ENCODE measurements at regions not wholly inside any gene's neighbourhood (a gene's known extent, or its start where the extent isn't known, plus 50 kb on each side); places are given as distances from the start of the nearest gene placed in this dataset.
"Not testable (repeated sequence)": the region's sequence is repeated elsewhere in the genome, so short reads cannot be mapped to it uniquely, and the experiment has no call there.

- DNase-seq: no peak
These were observed 443.9 kb upstream of the ZNF804A start for GRCh38 chr2:184154438-184154837.

- DNase-seq: no peak
These were observed 442.5 kb upstream of the ZNF804A start for GRCh38 chr2:184155791-184156190.

GRCh38 chr2:184157141-184157540, 441.2 kb upstream of the ZNF804A start:
- no peak for DNase-seq

- no peak for DNase-seq
These were observed 435.9 kb upstream of the ZNF804A start for GRCh38 chr2:184162426-184162825.

- not testable (repeated sequence) for DNase-seq
These were observed 429.5 kb upstream of the ZNF804A start for GRCh38 chr2:184168823-184169222.

- DNase-seq: no peak
These were observed 429.0 kb upstream of the ZNF804A start for GRCh38 chr2:184169366-184169765.

GRCh38 chr2:184174493-184175104, 423.7 kb upstream of the ZNF804A start:
- DNase-seq: no peak

- DNase-seq: no peak
These were observed 420.1 kb upstream of the ZNF804A start for GRCh38 chr2:184178229-184178628.

GRCh38 chr2:184186436-184186835, 411.9 kb upstream of the ZNF804A start:
- no peak for DNase-seq

GRCh38 chr2:184187421-184187971, 410.8 kb upstream of the ZNF804A start:
- no peak for DNase-seq

GRCh38 chr2:184190725-184191124, 407.6 kb upstream of the ZNF804A start:
- DNase-seq: no peak

- no peak for DNase-seq
These were observed 405.7 kb upstream of the ZNF804A start for GRCh38 chr2:184192649-184193048.

GRCh38 chr2:184197413-184197812, 400.9 kb upstream of the ZNF804A start:
- no peak for DNase-seq

GRCh38 chr2:184198791-184199190, 399.5 kb upstream of the ZNF804A start:
- DNase-seq: not testable (repeated sequence)

GRCh38 chr2:184199274-184199673, 399.1 kb upstream of the ZNF804A start:
- DNase-seq: no peak

- no peak for DNase-seq
These were observed 397.1 kb upstream of the ZNF804A start for GRCh38 chr2:184201246-184201645.

- no peak for DNase-seq
These were observed 394.7 kb upstream of the ZNF804A start for GRCh38 chr2:184203661-184204060.

GRCh38 chr2:184205048-184205596, 393.2 kb upstream of the ZNF804A start:
- no peak for DNase-seq

- no peak for DNase-seq
These were observed 392.3 kb upstream of the ZNF804A start for GRCh38 chr2:184206045-184206444.

- no peak for DNase-seq
These were observed 388.0 kb upstream of the ZNF804A start for GRCh38 chr2:184210329-184210728.

- DNase-seq: no peak
These were observed 382.6 kb upstream of the ZNF804A start for GRCh38 chr2:184215745-184216144.

- no peak for DNase-seq
These were observed 341.7 kb upstream of the ZNF804A start for GRCh38 chr2:184256611-184257010.

- no peak for DNase-seq
These were observed 337.0 kb upstream of the ZNF804A start for GRCh38 chr2:184261331-184261730.

GRCh38 chr2:184261818-184262217, 336.5 kb upstream of the ZNF804A start:
- no peak for DNase-seq
